SK-N-SH treated with all-trans-retinoic acid at 6 μM for 48 hours (cell line): ENCODE measurements at regions not wholly inside any gene's neighbourhood (a gene's known extent, or its start where the extent isn't known, plus 50 kb on each side); places are given as distances from the start of the nearest gene placed in this dataset.

Experiments used
- ATAC-seq: fragments of 200-7000 bp; cut with Tn5 transposase; 3 replicates; pipeline ENCODE4 v1.9.1; 2020; ENCODE audit warnings: mild to moderate bottlenecking, moderate library complexity
- ARNTL ChIP-seq: fragments of 450-650 bp; formaldehyde crosslinking; IDR thresholded peaks from 2 replicates; pipeline ENCODE4 v1.5.0; 2020; ENCODE audit warnings: low read depth, mild to moderate bottlenecking, moderate library complexity, borderline replicate concordance
- BACH2 ChIP-seq: fragments of 250-450 bp; sonication (Bioruptor Pico); IDR thresholded peaks from 2 replicates; pipeline ENCODE4 v1.9.0; 2021; ENCODE audit warnings: mild to moderate bottlenecking, borderline replicate concordance
- ESRRG ChIP-seq: fragments of 250-450 bp; sonication (Bioruptor Pico); IDR thresholded peaks from 2 replicates; pipeline ENCODE4 v1.6.1; 2021; ENCODE audit warnings: mild to moderate bottlenecking
- ISL1 ChIP-seq: fragments of 250-450 bp; sonication (Bioruptor Pico); IDR thresholded peaks from 2 replicates; pipeline ENCODE4 v2.1.2; 2022; ENCODE audit warnings: mild to moderate bottlenecking, moderate library complexity
- OSR1 ChIP-seq: fragments of 250-450 bp; sonication (Bioruptor Pico); IDR thresholded peaks from 2 replicates; pipeline ENCODE4 v1.8.0; 2022; ENCODE audit warnings: moderate library complexity, mild to moderate bottlenecking, inconsistent platforms
- PPARA ChIP-seq: fragments of 250-450 bp; sonication (Bioruptor Pico); IDR thresholded peaks from 2 replicates; pipeline ENCODE4 v1.5.0; 2020; ENCODE audit warnings: mild to moderate bottlenecking, borderline replicate concordance
- SNAI2 ChIP-seq: fragments of 250-450 bp; sonication (Bioruptor Pico); IDR thresholded peaks from 2 replicates; pipeline ENCODE4 v1.5.0; 2020; ENCODE audit warnings: mild to moderate bottlenecking, moderate library complexity
- TCF4 ChIP-seq: fragments of 250-450 bp; sonication (Bioruptor Pico); IDR thresholded peaks from 2 replicates; pipeline ENCODE4 v1.8.0; 2021; ENCODE audit warnings: mild to moderate bottlenecking, moderate library complexity, borderline replicate concordance
- TOX ChIP-seq: fragments of 250-450 bp; sonication (Bioruptor Pico); IDR thresholded peaks from 2 replicates; pipeline ENCODE4 v1.8.0; 2021; ENCODE audit warnings: mild to moderate bottlenecking, moderate library complexity, borderline replicate concordance
- ZC3H10 ChIP-seq: fragments of 250-450 bp; sonication (Bioruptor Pico); IDR thresholded peaks from 2 replicates; pipeline ENCODE4 v1.5.1; 2021; ENCODE audit warnings: mild to moderate bottlenecking, moderate library complexity
- ZFP3 ChIP-seq: fragments of 250-450 bp; sonication (Bioruptor Pico); IDR thresholded peaks from 2 replicates; pipeline ENCODE4 v1.5.0; 2020; ENCODE audit warnings: mild to moderate bottlenecking, moderate library complexity
- ZFP30 ChIP-seq: fragments of 450-650 bp; formaldehyde crosslinking; IDR thresholded peaks from 2 replicates; pipeline ENCODE4 v1.5.0; 2022; ENCODE audit warnings: mild to moderate bottlenecking, moderate library complexity
- ZNF565 ChIP-seq: fragments of 450-650 bp; formaldehyde crosslinking; conservative IDR thresholded peaks from 2 replicates; pipeline ENCODE4 v1.5.0; 2020; ENCODE audit warnings: low read depth, mild to moderate bottlenecking, moderate library complexity
- ZNF70 ChIP-seq: fragments of 450-650 bp; formaldehyde crosslinking; IDR thresholded peaks from 2 replicates; pipeline ENCODE4 v1.5.0; 2020; ENCODE audit warnings: mild to moderate bottlenecking, moderate library complexity
- ZNF8 ChIP-seq: fragments of 450-650 bp; formaldehyde crosslinking; IDR thresholded peaks from 2 replicates; pipeline ENCODE4 v1.5.0; 2020; ENCODE audit warnings: mild to moderate bottlenecking, moderate library complexity
- TF ChIP-seq, protein P1 (sequence below): fragments of 250-450 bp; sonication (Bioruptor Pico); IDR thresholded peaks from 2 replicates; pipeline ENCODE4 v1.5.0; 2020; ENCODE audit warnings: mild to moderate bottlenecking, moderate library complexity
- TF ChIP-seq, protein P2 (sequence below): fragments of 250-450 bp; sonication (Bioruptor Pico); IDR thresholded peaks from 2 replicates; pipeline ENCODE4 v1.5.1; 2020; ENCODE audit warnings: low read depth, mild to moderate bottlenecking, moderate library complexity
- TF ChIP-seq, protein P3 (sequence below): fragments of 250-450 bp; sonication (Bioruptor Pico); IDR thresholded peaks from 2 replicates; pipeline ENCODE4 v1.5.1; 2021; ENCODE audit warnings: mild to moderate bottlenecking, moderate library complexity
- TF ChIP-seq, protein P4 (sequence below): fragments of 250-450 bp; sonication (Bioruptor Pico); IDR thresholded peaks from 2 replicates; pipeline ENCODE4 v1.8.0; 2020; ENCODE audit warnings: mild to moderate bottlenecking, moderate library complexity, borderline replicate concordance
- TF ChIP-seq, protein P5 (sequence below): fragments of 250-450 bp; sonication (Bioruptor Pico); IDR thresholded peaks from 2 replicates; pipeline ENCODE4 v1.8.0; 2021; ENCODE audit warnings: low read depth, mild to moderate bottlenecking, moderate library complexity, borderline replicate concordance

DNA sequence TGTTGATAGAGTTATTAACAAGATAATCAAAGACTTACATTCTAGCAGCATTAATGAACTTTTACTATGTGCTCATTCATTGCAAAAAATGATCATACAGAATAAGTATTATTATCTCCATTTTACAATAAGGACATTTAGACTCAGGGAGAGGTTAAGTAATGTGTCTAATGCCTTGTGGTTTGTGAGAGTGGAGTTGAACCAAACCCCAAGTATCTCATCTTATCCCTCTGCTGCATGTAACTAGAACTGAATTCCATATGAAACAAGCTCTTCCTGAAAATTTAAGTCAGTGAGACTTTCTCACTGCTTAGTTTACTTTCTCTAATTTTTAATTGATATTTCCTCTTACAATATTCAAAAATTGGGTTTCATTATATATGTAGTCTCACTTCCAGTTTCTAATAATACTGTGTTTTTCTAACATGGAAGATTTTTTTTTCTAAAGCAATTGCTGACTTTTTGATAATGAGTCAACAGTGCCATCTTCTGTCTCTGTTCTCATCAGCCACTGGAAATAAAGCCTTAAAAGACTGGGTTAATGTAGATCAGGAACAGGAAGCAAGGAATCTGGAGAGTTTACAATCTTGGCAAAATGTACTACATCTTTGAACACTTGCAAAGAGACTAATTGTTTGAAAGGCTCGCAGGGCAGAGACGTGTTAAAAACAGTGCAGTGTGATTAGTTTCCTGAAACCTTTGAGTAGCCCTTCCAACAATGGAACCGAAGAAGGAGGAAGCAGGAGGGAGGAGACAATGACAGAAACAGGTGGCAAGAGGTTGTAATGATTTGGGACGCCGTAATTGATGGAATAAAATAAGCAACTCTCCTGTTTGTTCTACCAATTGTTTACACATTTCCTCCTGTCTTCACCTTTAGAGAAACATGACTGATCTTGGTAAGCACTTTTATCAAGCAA, 567.6 kb downstream of the MRPL39 start:
- ATAC-seq: peak; percentile 84

DNA sequence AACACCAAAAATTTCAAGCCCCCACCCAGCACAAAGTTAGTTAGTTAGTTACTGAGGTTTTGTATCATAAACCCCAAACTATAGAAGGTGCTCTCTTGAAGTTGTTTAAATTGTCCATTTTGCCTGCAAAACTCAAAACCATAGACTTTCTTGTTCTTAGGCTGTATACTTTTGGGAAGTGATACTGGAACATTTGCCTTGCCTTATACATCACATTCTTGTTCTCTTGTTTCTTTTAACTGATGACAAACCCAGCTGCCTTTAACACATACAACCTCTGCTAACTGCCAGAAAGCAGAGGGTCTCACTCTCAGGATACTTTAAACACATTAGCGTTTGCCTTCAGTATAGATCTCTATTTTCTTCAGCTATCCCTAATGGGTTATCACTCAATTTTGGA, 570.5 kb downstream of the MRPL39 start:
- no peak for ATAC-seq
- no peak for TF ChIP-seq ZFP3 (CRISPR knock-in tag)
- no peak for TF ChIP-seq ZNF8 (CRISPR knock-in tag)
- TF ChIP-seq, protein P1, sequence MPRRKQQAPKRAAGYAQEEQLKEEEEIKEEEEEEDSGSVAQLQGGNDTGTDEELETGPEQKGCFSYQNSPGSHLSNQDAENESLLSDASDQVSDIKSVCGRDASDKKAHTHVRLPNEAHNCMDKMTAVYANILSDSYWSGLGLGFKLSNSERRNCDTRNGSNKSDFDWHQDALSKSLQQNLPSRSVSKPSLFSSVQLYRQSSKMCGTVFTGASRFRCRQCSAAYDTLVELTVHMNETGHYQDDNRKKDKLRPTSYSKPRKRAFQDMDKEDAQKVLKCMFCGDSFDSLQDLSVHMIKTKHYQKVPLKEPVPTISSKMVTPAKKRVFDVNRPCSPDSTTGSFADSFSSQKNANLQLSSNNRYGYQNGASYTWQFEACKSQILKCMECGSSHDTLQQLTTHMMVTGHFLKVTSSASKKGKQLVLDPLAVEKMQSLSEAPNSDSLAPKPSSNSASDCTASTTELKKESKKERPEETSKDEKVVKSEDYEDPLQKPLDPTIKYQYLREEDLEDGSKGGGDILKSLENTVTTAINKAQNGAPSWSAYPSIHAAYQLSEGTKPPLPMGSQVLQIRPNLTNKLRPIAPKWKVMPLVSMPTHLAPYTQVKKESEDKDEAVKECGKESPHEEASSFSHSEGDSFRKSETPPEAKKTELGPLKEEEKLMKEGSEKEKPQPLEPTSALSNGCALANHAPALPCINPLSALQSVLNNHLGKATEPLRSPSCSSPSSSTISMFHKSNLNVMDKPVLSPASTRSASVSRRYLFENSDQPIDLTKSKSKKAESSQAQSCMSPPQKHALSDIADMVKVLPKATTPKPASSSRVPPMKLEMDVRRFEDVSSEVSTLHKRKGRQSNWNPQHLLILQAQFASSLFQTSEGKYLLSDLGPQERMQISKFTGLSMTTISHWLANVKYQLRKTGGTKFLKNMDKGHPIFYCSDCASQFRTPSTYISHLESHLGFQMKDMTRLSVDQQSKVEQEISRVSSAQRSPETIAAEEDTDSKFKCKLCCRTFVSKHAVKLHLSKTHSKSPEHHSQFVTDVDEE: no peak
- TF ChIP-seq ARNTL (CRISPR knock-in tag): no peak

More for the DNA sequence above, 567.6 kb downstream of the MRPL39 start:
- TF ChIP-seq OSR1 (CRISPR knock-in tag) (no peak), BACH2 (no peak), ISL1 (no peak)

DNA sequence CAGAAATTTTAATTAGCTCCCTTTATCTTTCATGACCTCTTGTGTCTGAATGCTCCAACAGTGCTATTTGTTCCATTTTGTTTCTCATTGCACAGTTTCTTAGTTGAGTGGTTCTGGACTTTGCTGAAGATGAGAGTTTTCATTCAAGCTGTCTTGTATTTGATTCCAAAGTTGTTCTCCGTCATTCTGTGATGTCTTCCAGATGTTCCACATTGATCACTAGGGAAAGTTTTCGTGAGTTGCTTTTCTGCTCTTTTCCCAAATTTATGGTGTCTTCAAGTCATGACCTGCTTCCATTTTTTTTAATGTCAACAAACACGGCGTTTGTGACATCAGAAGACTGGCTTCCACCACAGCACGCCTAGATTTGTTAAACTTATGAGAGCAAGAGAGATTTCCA, 575.5 kb downstream of the MRPL39 start:
- TF ChIP-seq, protein P1: no peak
- TF ChIP-seq ZFP30 (CRISPR knock-in tag) (no peak), TCF4 (CRISPR knock-in tag) (no peak)
- ATAC-seq: no peak

DNA sequence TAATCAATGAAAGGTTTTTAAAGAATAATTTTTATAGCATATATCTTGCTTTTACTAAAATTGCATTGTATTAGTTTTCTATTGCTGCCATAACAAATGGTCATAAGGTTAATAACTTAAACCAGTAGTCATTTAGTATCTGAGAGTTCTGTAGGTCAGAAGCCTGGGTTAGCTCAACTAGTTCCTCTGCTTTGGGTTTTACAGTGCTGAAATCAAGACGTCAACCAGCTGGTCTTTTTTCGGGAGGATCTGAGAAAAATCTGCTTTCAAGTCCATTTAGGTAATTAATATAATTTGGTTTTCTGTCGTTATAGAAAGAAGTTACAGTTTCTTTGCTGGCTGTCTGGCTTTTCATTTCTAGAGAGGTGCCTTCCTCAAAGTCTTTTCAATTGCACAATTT, 577.7 kb downstream of the MRPL39 start:
- TF ChIP-seq, protein P2, sequence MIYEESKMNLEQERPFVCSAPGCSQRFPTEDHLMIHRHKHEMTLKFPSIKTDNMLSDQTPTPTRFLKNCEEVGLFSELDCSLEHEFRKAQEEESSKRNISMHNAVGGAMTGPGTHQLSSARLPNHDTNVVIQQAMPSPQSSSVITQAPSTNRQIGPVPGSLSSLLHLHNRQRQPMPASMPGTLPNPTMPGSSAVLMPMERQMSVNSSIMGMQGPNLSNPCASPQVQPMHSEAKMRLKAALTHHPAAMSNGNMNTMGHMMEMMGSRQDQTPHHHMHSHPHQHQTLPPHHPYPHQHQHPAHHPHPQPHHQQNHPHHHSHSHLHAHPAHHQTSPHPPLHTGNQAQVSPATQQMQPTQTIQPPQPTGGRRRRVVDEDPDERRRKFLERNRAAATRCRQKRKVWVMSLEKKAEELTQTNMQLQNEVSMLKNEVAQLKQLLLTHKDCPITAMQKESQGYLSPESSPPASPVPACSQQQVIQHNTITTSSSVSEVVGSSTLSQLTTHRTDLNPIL: no peak
- TF ChIP-seq ZNF8 (CRISPR knock-in tag): no peak
- no peak for TF ChIP-seq ARNTL (CRISPR knock-in tag)
- no peak for TF ChIP-seq ZNF70
- TF ChIP-seq OSR1 (CRISPR knock-in tag): no peak
- no peak for TF ChIP-seq PPARA
- TF ChIP-seq ZNF565: no peak
- TF ChIP-seq ZFP3 (CRISPR knock-in tag): no peak
- TF ChIP-seq, protein P3, sequence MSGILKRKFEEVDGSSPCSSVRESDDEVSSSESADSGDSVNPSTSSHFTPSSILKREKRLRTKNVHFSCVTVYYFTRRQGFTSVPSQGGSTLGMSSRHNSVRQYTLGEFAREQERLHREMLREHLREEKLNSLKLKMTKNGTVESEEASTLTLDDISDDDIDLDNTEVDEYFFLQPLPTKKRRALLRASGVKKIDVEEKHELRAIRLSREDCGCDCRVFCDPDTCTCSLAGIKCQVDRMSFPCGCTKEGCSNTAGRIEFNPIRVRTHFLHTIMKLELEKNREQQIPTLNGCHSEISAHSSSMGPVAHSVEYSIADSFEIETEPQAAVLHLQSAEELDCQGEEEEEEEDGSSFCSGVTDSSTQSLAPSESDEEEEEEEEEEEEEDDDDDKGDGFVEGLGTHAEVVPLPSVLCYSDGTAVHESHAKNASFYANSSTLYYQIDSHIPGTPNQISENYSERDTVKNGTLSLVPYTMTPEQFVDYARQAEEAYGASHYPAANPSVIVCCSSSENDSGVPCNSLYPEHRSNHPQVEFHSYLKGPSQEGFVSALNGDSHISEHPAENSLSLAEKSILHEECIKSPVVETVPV (CRISPR knock-in tag): no peak
- TF ChIP-seq ZFP30 (CRISPR knock-in tag): no peak
- TF ChIP-seq, protein P4, sequence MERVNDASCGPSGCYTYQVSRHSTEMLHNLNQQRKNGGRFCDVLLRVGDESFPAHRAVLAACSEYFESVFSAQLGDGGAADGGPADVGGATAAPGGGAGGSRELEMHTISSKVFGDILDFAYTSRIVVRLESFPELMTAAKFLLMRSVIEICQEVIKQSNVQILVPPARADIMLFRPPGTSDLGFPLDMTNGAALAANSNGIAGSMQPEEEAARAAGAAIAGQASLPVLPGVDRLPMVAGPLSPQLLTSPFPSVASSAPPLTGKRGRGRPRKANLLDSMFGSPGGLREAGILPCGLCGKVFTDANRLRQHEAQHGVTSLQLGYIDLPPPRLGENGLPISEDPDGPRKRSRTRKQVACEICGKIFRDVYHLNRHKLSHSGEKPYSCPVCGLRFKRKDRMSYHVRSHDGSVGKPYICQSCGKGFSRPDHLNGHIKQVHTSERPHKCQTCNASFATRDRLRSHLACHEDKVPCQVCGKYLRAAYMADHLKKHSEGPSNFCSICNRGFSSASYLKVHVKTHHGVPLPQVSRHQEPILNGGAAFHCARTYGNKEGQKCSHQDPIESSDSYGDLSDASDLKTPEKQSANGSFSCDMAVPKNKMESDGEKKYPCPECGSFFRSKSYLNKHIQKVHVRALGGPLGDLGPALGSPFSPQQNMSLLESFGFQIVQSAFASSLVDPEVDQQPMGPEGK (CRISPR knock-in tag): no peak
- TF ChIP-seq ISL1: no peak
- no peak for TF ChIP-seq BACH2
- TF ChIP-seq ZC3H10: no peak
- no peak for TF ChIP-seq SNAI2 (CRISPR knock-in tag)
- TF ChIP-seq, protein P5, sequence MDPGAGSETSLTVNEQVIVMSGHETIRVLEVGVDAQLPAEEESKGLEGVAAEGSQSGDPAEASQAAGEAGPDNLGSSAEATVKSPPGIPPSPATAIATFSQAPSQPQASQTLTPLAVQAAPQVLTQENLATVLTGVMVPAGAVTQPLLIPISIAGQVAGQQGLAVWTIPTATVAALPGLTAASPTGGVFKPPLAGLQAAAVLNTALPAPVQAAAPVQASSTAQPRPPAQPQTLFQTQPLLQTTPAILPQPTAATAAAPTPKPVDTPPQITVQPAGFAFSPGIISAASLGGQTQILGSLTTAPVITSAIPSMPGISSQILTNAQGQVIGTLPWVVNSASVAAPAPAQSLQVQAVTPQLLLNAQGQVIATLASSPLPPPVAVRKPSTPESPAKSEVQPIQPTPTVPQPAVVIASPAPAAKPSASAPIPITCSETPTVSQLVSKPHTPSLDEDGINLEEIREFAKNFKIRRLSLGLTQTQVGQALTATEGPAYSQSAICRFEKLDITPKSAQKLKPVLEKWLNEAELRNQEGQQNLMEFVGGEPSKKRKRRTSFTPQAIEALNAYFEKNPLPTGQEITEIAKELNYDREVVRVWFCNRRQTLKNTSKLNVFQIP (CRISPR knock-in tag): no peak
- TF ChIP-seq ESRRG: no peak
- no peak for TF ChIP-seq TOX
- no peak for TF ChIP-seq TCF4 (CRISPR knock-in tag)
- ATAC-seq: no peak
